ENCODE measurements at regions not wholly inside any gene's neighbourhood (a gene's known extent, or its start where the extent isn't known, plus 50 kb on each side); places are given as distances from the start of the nearest gene placed in this dataset.

- DNase-seq (ENCODE audit: low read depth in 1 of 2, low spot score in 1 of 2), result no peak
- no peaks in the 10 kb centered on the region for H3K27me3 ChIP-seq (ENCODE audit: insufficient read depth, poor library complexity, severe bottlenecking)
- H3K4me3 ChIP-seq (replicated peaks; ENCODE audit: insufficient read depth, low read length), result no peak overlapping the region
- no peak for TF ChIP-seq SPI1 (IDR thresholded peaks at IDR 0.05; ENCODE audit: borderline replicate concordance, low read depth)
- no peak overlapping the region for H3K27ac ChIP-seq (replicated peaks)
Observed at GRCh38 chr10:130889780-130890179, 421.7 kb downstream of the TCERG1L start.

- H3K4me3 ChIP-seq (replicated peaks; ENCODE audit: insufficient read depth, low read length), result no peak overlapping the region
- no peak for DNase-seq (ENCODE audit: low read depth in 1 of 2, low spot score in 1 of 2)
- no peaks in the 10 kb centered on the region for H3K27me3 ChIP-seq (ENCODE audit: insufficient read depth, poor library complexity, severe bottlenecking)
- TF ChIP-seq REST (IDR thresholded peaks at IDR 0.05; ENCODE audit: insufficient replicate concordance, low read depth), result no peak
- no peak for TF ChIP-seq CTCF (IDR thresholded peaks at IDR 0.05; ENCODE audit: insufficient read depth, low read length)
- TF ChIP-seq GABPA (IDR thresholded peaks at IDR 0.05; ENCODE audit: low read depth), result no peak
- TF ChIP-seq POLR2AphosphoS5 (IDR thresholded peaks at IDR 0.05; ENCODE audit: low read depth), result no peak
- no peak for TF ChIP-seq SPI1 (IDR thresholded peaks at IDR 0.05; ENCODE audit: borderline replicate concordance, low read depth)
- no peak overlapping the region for H3K27ac ChIP-seq (replicated peaks)
Observed at GRCh38 chr10:130891066-130891465, 420.5 kb downstream of the TCERG1L start.

GRCh38 chr10:130894471-130894870 is 417.1 kb downstream of the TCERG1L start:
- Histone ChIP-seq H3K4me3 (replicated peaks; ENCODE audit: insufficient read depth, low read length) (no peak overlapping the region), H3K27me3 (ENCODE audit: insufficient read depth, poor library complexity, severe bottlenecking) (no peaks in the 10 kb centered on the region), H3K27ac (replicated peaks) (no peak overlapping the region)
- DNase-seq (ENCODE audit: low read depth in 1 of 2, low spot score in 1 of 2), result no peak
- no peak for TF ChIP-seq GABPA (IDR thresholded peaks at IDR 0.05; ENCODE audit: low read depth)
- TF ChIP-seq CTCF (IDR thresholded peaks at IDR 0.05; ENCODE audit: insufficient read depth, low read length), result no peak
- TF ChIP-seq REST (IDR thresholded peaks at IDR 0.05; ENCODE audit: insufficient replicate concordance, low read depth), result no peak
- no peak for TF ChIP-seq POLR2AphosphoS5 (IDR thresholded peaks at IDR 0.05; ENCODE audit: low read depth)
- no peak for TF ChIP-seq SPI1 (IDR thresholded peaks at IDR 0.05; ENCODE audit: borderline replicate concordance, low read depth)

GRCh38 chr10:130895161-130895560 is 416.4 kb downstream of the TCERG1L start:
- no peak for DNase-seq (ENCODE audit: low read depth in 1 of 2, low spot score in 1 of 2)
- no peak overlapping the region for H3K4me3 ChIP-seq (replicated peaks; ENCODE audit: insufficient read depth, low read length)
- TF ChIP-seq CTCF (IDR thresholded peaks at IDR 0.05; ENCODE audit: insufficient read depth, low read length), result no peak
- no peak for TF ChIP-seq REST (IDR thresholded peaks at IDR 0.05; ENCODE audit: insufficient replicate concordance, low read depth)
- H3K27me3 ChIP-seq (ENCODE audit: insufficient read depth, poor library complexity, severe bottlenecking), result no peaks in the 10 kb centered on the region
- no peak overlapping the region for H3K27ac ChIP-seq (replicated peaks)
